K562 (cell line): ENCODE measurements at regions not wholly inside any gene's neighbourhood (a gene's known extent, or its start where the extent isn't known, plus 50 kb on each side); places are given as distances from the start of the nearest gene placed in this dataset.

Source experiments
- ATAC-seq: fragments of 200-7000 bp; cut with Tn5 transposase; 3 replicates; pipeline ENCODE4 v1.9.1; 2020; ENCODE audit warnings: moderate library complexity
- BruUV-seq: library from RNA; stranded (reverse); fragments of 400-500 nt; replicated peaks from 2 replicates; lab custom pipeline; 2021; lab: Mats Ljungman, UMichigan
- CTCF ChIA-PET: fragments of 300-600 bp; formaldehyde crosslinking; extraction: SDS; loops from one replicate; lab custom pipeline; 2021; ENCODE audit warnings: low intra/inter-chr PET ratio; lab: Yijun Ruan, JAX
- POLR2A ChIA-PET: fragments of 300-600, 350-650 bp; sonication (Branson Sonifier 250); formaldehyde crosslinking; extraction: SDS; loops from one replicate; lab custom pipeline; 2021; ENCODE audit warnings: antibody characterized with exemption, inconsistent platforms; lab: Yijun Ruan, JAX
- DNase-seq, 4 experiments: peaks; one replicate each; pipeline versions ENCODE4 v3.0.0 to v3.0.0-alpha.2; 2011 to 2018; ENCODE audit warnings: low spot score in 3 of 4, mixed read lengths in 3 of 4; ENCODE audit errors: extremely low read depth in 1 of 4
- FAIRE-seq: peaks from 2 replicates; lab custom pipeline; 2011; peaks lifted over from hg19 to GRCh38; lab: Jason Lieb, UNC
- H2AFZ ChIP-seq: 2 replicates; pipeline ENCODE4 v1.6.0; 2011; ENCODE audit warnings: low read depth, low read length, control low read depth, inconsistent platforms
- H3K27ac ChIP-seq: fragments of 200-600 bp; 3 replicates; pipeline ENCODE4 v1.8.0; 2011; ENCODE audit warnings: low read depth, mild to moderate bottlenecking, control low read depth, inconsistent platforms, low read length, moderate library complexity, mixed read lengths; ENCODE audit errors: extremely low read depth
- H3K27me3 ChIP-seq, 2 experiments: fragments of 300-600 bp in 1 of 2; 2 replicates in 1 of 2; 3 replicates in 1 of 2; pipeline versions ENCODE4 v1.6.0 to v1.8.0; 2011; ENCODE audit warnings: inconsistent platforms in 2 of 2, low read length in 2 of 2, mild to moderate bottlenecking in 1 of 2, mixed read lengths in 1 of 2, moderate library complexity in 1 of 2; ENCODE audit not compliant: control insufficient read depth in 2 of 2, insufficient read depth in 2 of 2
- H3K36me3 ChIP-seq: fragments of 300-600 bp; 3 replicates; pipeline ENCODE4 v1.8.0; 2011; ENCODE audit warnings: mild to moderate bottlenecking, low read length, inconsistent platforms; ENCODE audit not compliant: control insufficient read depth, insufficient read depth
- H3K4me1 ChIP-seq, 2 experiments: fragments of 200-600 bp in 1 of 2; replicated peaks in 1 of 2; 2 replicates in 1 of 2; 3 replicates in 1 of 2; pipeline versions ENCODE4 v1.5.1 to v1.8.0; 2011; ENCODE audit warnings: inconsistent platforms in 2 of 2, low read length in 2 of 2, mild to moderate bottlenecking in 1 of 2, mixed read lengths in 1 of 2, moderate library complexity in 1 of 2; ENCODE audit not compliant: control insufficient read depth in 2 of 2, insufficient read depth in 2 of 2
- H3K4me2 ChIP-seq: 2 replicates; pipeline ENCODE4 v1.6.1; 2011; ENCODE audit warnings: low read length, control low read depth, inconsistent platforms, mixed read lengths; ENCODE audit not compliant: insufficient read depth
- H3K4me3 ChIP-seq: fragments of 200-600 bp; sonication (generic), shearing (Covaris generic); 2 replicates; pipeline ENCODE4 v1.5.1; 2016; ENCODE audit warnings: control low read depth, inconsistent platforms
- H3K79me2 ChIP-seq: fragments of 200-600 bp; 3 replicates; pipeline ENCODE4 v1.8.0; 2011; ENCODE audit warnings: low read length, inconsistent platforms; ENCODE audit not compliant: control insufficient read depth, insufficient read depth
- H3K9ac ChIP-seq, 2 experiments: 2 replicates each; pipeline versions ENCODE4 v1.6.0 to v1.6.1; 2011; ENCODE audit warnings: low read depth in 2 of 2, low read length in 2 of 2, control low read depth in 1 of 2, inconsistent platforms in 1 of 2, mild to moderate bottlenecking in 1 of 2, mixed read lengths in 1 of 2; ENCODE audit not compliant: insufficient read depth in 1 of 2
- H3K9me1 ChIP-seq: one replicate; pipeline ENCODE4 v1.6.0; 2011; ENCODE audit warnings: inconsistent platforms, mild to moderate bottlenecking, low read length, moderate library complexity; ENCODE audit not compliant: control insufficient read depth, insufficient read depth
- H3K9me3 ChIP-seq: replicated peaks from 2 replicates; pipeline ENCODE4 v1.5.1; 2011; ENCODE audit warnings: low read depth, low read length, inconsistent platforms; ENCODE audit not compliant: control insufficient read depth, insufficient read depth
- H4K20me1 ChIP-seq: replicated peaks from 2 replicates; pipeline ENCODE4 v1.6.1; 2011; ENCODE audit warnings: low read length, inconsistent platforms, mixed read lengths; ENCODE audit not compliant: control insufficient read depth, insufficient read depth
- GABPB2 ChIP-seq: fragments of 250-450 bp; sonication (Bioruptor Pico); conservative IDR thresholded peaks from 2 replicates; pipeline ENCODE4 v1.5.1; 2021; ENCODE audit warnings: mild to moderate bottlenecking
- GTF2F1 ChIP-seq: IDR thresholded peaks from 2 replicates; pipeline ENCODE4 v1.6.1; 2011; ENCODE audit warnings: low read depth, low read length, improper control_type of control experiment
- KDM1A ChIP-seq, 2 experiments: fragments of 450-650 bp; IDR thresholded peaks; 2 replicates each; pipeline ENCODE4 v1.6.1; 2016; ENCODE audit warnings: mild to moderate bottlenecking in 2 of 2
- MAFK ChIP-seq: IDR thresholded peaks from 2 replicates; pipeline ENCODE4 v1.6.1; 2011; ENCODE audit warnings: low read length, improper control_type of control experiment
- MITF ChIP-seq: IDR thresholded peaks from 2 replicates; pipeline ENCODE4 v1.6.1; 2014; ENCODE audit warnings: antibody characterized with exemption
- NFE2 ChIP-seq: IDR thresholded peaks from 2 replicates; pipeline ENCODE4 v1.6.1; 2014; ENCODE audit warnings: antibody characterized with exemption, low read depth
- SIRT6 ChIP-seq: IDR thresholded peaks from one replicate; pipeline ENCODE4 v1.6.1; 2012; ENCODE audit warnings: low read depth, mild to moderate bottlenecking, control low read depth, inconsistent platforms, low read length, moderate library complexity
- TFAM ChIP-seq: fragments of 250-450 bp; sonication (Bioruptor Pico); conservative IDR thresholded peaks from 2 replicates; pipeline ENCODE4 v1.5.0; 2021; ENCODE audit warnings: mild to moderate bottlenecking, moderate library complexity
- TFAP4 ChIP-seq: sonication (generic); formaldehyde crosslinking; IDR thresholded peaks from 2 replicates; pipeline ENCODE4 v1.8.0; 2022; ENCODE audit warnings: missing genetic modification reagents, mild to moderate bottlenecking, moderate library complexity, borderline replicate concordance
- THAP12 ChIP-seq: fragments of 250-450 bp; sonication (Bioruptor Pico); IDR thresholded peaks from 2 replicates; pipeline ENCODE4 v1.9.0; 2021; ENCODE audit warnings: mild to moderate bottlenecking, inconsistent platforms
- ZNF79 ChIP-seq: fragments of 250-450 bp; sonication (Bioruptor Pico); IDR thresholded peaks from 2 replicates; pipeline ENCODE4 v1.4.0; 2020; ENCODE audit warnings: low read depth, mild to moderate bottlenecking, moderate library complexity
- WGBS: fragments of 100-300 bp; shearing (Covaris generic); methylation state at CpG from one replicate; pipeline ENCODE4 v1.1.6; 2016; ENCODE audit warnings: low coverage, mixed read lengths; ENCODE audit not compliant: insufficient coverage; ENCODE audit errors: missing lambda C conversion rate; 5-methylcytosine and 5-hydroxymethylcytosine counted together
- in situ Hi-C: fragments of 300-500 bp; cut with MboI; formaldehyde crosslinking; loops from 4 replicates; pipeline ENCODE4 v1.15.0; 2018; ENCODE audit warnings: inconsistent platforms, mixed read lengths
- intact Hi-C: fragments of 100-400 bp; cut with micrococcal nuclease; formaldehyde crosslinking; loops from 2 replicates; pipeline ENCODE4 v1.14.2; 2022
- TF ChIP-seq, protein P1 (sequence below): sonication (generic); formaldehyde crosslinking; IDR thresholded peaks from 2 replicates; pipeline ENCODE4 v1.8.0; 2023; ENCODE audit warnings: mild to moderate bottlenecking, missing genetic modification reagents

DNA sequence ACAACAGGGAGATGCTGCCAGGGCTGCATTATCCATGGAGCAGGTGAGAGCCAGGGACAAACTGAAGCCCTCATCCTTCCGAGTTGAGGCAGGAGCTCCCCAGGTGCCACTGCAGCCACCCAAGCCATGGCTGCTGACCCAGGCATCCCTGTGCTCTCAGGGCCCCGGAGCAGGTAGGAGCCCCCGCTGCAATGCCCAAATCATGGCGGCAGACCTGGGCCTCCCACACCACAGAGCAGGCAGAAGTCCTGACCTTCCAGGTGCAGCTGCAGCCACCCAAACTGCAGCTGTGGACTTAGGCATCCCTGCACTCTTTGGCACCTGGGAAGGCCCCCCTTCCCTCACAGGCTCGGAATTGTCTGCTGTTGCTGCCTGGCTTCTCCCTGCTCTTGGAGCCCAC lies 443.6 kb downstream of the ARAP2 start:
- Histone ChIP-seq H3K4me2 (no peak overlapping the region), H3K27ac (no peak overlapping the region), H2AFZ (no peak overlapping the region), H4K20me1 (no peaks in the 10 kb centered on the region), H3K79me2 (no peaks in the 10 kb centered on the region), H3K36me3 (no peaks in the 10 kb centered on the region), H3K4me1 (no peaks in the 10 kb centered on the region), H3K4me3 (no peak overlapping the region), H3K9me1 (no peaks in the 10 kb centered on the region), H3K27me3 (no peaks in the 10 kb centered on the region), H3K9me3 (no peaks in the 10 kb centered on the region), H3K9ac (no peak overlapping the region)
- POLR2A ChIA-PET: no interaction called here
- FAIRE-seq (no peak), DNase-seq (no peak), ATAC-seq (no peak)
- intact Hi-C loops: no loop called here
- in situ Hi-C loops: no loop called here
- CTCF ChIA-PET: no interaction called here
- no peak for TF ChIP-seq SIRT6
- no TSS peak for BruUV-seq
- 2% methylated on average over 5 of the region's 5 CpGs for WGBS

DNA sequence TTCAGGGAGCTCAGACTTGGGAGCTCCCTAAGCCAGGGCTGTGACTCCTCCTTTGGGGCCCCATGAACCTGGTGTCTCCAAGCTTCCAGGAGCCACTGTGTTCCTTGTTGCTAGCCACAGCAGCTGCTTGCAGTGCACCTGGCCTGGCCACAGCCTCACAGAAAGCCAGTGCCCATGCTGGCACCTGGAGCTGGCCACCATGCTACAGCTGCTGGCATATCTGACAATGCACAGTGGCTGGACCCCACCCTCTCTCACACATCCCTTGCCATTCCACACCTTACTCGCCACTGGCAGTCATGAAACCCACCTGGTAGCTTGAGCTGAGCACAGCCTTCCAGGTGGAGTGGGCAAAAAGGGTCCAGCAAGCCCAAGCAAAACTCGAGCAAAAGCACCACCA lies 441.7 kb downstream of the ARAP2 start:
- Histone ChIP-seq H3K4me2 (no peak overlapping the region), H3K36me3 (no peaks in the 10 kb centered on the region), H3K4me1 (no peaks in the 10 kb centered on the region), H2AFZ (no peak overlapping the region), H3K27me3 (no peaks in the 10 kb centered on the region), H3K27ac (no peak overlapping the region), H3K79me2 (no peaks in the 10 kb centered on the region), H3K9me1 (no peaks in the 10 kb centered on the region), H4K20me1 (no peaks in the 10 kb centered on the region), H3K9me3 (no peaks in the 10 kb centered on the region), H3K4me3 (no peak overlapping the region), H3K9ac (no peak overlapping the region)
- intact Hi-C loops: no loop called here
- in situ Hi-C loops: no loop called here
- POLR2A ChIA-PET: no interaction called here
- DNase-seq: no peak
- CTCF ChIA-PET: no interaction called here
- no peak for ATAC-seq
- 0% methylated on average over 2 of the region's 2 CpGs for WGBS
- no TSS peak for BruUV-seq
- FAIRE-seq: no peak
- TF ChIP-seq ZNF79 (CRISPR knock-in tag): no peak
- TF ChIP-seq, protein P1, sequence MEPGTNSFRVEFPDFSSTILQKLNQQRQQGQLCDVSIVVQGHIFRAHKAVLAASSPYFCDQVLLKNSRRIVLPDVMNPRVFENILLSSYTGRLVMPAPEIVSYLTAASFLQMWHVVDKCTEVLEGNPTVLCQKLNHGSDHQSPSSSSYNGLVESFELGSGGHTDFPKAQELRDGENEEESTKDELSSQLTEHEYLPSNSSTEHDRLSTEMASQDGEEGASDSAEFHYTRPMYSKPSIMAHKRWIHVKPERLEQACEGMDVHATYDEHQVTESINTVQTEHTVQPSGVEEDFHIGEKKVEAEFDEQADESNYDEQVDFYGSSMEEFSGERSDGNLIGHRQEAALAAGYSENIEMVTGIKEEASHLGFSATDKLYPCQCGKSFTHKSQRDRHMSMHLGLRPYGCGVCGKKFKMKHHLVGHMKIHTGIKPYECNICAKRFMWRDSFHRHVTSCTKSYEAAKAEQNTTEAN (CRISPR knock-in tag): no peak
- no peak for TF ChIP-seq KDM1A (IDR thresholded peaks at IDR 0.05)
- TF ChIP-seq GTF2F1: no peak
- TF ChIP-seq MITF: no peak
- TF ChIP-seq GABPB2 (CRISPR knock-in tag): no peak
- TF ChIP-seq NFE2: no peak
- TF ChIP-seq MAFK: no peak
- no peak for TF ChIP-seq TFAP4
- TF ChIP-seq TFAM: no peak
- TF ChIP-seq THAP12 (CRISPR knock-in tag): no peak
